HuH-7.5 (cell line): ENCODE measurements at regions not wholly inside any gene's neighbourhood (a gene's known extent, or its start where the extent isn't known, plus 50 kb on each side); places are given as distances from the start of the nearest gene placed in this dataset.

Experiments
- DNase-seq: peaks from one replicate; pipeline ENCODE4 v3.0.0; 2011; ENCODE audit warnings: low spot score

- DNase-seq, result no peak
Measured at GRCh38 chr5:68872088-68872839, 221.6 kb upstream of the SLC30A5 start.

- DNase-seq, result no peak
Measured at GRCh38 chr5:68873198-68873597, 220.6 kb upstream of the SLC30A5 start.

DNA sequence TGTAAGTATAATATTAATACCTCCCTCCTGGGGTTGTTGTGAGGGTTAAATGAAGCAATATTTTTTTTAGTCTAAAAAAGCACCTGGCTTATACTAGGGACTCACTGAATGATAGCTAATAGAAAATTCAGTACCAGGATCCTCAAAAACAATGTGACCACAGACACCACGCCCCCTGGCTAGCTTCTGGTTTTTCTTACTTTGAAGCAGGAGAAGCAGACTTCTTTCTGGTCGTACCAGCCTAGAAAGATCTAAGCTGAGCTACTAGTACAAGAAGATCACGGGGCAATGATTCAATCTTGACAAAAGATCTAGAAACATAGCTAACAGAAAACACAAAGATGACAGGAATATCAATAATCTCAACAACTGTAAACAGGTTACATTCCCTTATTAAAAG lies 218.5 kb upstream of the SLC30A5 start:
- DNase-seq, result no peak

- DNase-seq, result no peak
Measured at GRCh38 chr5:68883436-68883835, 210.4 kb upstream of the SLC30A5 start.

GRCh38 chr5:68884144-68884754 lies 209.6 kb upstream of the SLC30A5 start:
- no peak for DNase-seq

- DNase-seq, result no peak
Measured at GRCh38 chr5:68884883-68885282, 208.9 kb upstream of the SLC30A5 start.

- no peak for DNase-seq
Measured at GRCh38 chr5:68886814-68887213, 207.0 kb upstream of the SLC30A5 start.

DNA sequence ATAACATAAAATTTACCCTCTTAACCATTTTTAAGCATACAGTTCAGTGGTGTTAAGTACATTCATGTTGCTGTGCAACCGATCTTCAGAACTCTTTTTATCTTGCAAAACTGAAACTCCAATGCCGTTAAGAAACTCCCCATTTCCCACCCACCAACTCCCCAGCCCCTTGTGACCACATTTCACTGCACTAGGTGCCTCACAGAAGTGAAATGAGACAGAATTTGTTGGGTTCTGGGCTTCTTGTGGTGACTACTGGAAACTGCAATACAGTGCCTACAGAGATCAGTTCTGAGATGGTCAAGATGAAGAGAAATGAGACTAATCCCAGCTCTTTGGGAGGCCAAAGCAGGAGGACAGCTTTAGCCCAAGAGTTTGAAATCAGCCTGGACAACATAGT lies 202.1 kb upstream of the SLC30A5 start:
- no peak for DNase-seq

GRCh38 chr5:68894673-68895072 lies 199.1 kb upstream of the SLC30A5 start:
- no peak for DNase-seq

- no peak for DNase-seq
Measured at GRCh38 chr5:68898951-68899471, 194.8 kb upstream of the SLC30A5 start.

GRCh38 chr5:68911840-68912690 lies 181.7 kb upstream of the SLC30A5 start:
- no peak for DNase-seq

- no peak for DNase-seq
Measured at GRCh38 chr5:68915079-68915478, 178.7 kb upstream of the SLC30A5 start.

DNA sequence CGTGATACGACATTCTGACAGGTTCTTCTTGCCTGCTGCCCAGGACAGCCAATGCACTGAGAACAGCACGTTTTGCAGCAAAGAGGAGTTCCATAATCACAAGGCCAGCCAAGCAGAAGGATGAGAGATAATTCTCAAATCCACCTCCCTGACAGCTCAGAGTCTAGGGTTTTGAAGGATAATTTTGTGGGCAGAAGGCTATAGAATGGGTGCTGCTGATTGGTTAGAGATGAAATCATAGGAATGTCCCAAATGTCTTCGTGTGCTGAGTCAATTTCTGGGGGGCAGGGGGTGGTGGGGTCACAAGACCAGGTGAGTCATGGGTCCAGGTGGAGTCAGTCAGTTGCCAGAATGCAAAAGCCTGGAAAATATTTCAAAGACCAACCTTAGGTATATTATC lies 175.5 kb upstream of the SLC30A5 start:
- no peak for DNase-seq

GRCh38 chr5:68919988-68920490 lies 173.8 kb upstream of the SLC30A5 start:
- DNase-seq, result no peak

DNA sequence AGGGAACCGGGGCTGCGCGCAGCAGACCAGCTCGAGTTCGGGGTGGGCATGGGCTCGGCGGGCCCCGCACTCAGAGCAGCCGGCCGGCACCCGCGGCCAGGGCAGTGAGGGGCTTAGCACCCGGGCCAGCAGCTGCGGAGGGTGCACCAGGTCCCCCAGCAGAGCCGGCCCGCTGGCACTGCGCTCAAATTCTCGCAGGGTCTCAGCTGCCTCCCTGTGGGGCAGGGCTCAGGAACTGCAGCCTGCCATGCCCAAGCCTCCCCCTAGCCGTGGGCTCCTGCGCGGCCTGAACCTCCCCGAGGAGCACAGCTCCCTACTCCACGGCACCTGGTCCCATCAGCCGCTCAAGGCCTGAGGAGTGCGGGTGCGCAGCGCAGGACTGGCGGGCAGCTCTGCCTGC lies 172.9 kb upstream of the SLC30A5 start:
- no peak for DNase-seq

DNA sequence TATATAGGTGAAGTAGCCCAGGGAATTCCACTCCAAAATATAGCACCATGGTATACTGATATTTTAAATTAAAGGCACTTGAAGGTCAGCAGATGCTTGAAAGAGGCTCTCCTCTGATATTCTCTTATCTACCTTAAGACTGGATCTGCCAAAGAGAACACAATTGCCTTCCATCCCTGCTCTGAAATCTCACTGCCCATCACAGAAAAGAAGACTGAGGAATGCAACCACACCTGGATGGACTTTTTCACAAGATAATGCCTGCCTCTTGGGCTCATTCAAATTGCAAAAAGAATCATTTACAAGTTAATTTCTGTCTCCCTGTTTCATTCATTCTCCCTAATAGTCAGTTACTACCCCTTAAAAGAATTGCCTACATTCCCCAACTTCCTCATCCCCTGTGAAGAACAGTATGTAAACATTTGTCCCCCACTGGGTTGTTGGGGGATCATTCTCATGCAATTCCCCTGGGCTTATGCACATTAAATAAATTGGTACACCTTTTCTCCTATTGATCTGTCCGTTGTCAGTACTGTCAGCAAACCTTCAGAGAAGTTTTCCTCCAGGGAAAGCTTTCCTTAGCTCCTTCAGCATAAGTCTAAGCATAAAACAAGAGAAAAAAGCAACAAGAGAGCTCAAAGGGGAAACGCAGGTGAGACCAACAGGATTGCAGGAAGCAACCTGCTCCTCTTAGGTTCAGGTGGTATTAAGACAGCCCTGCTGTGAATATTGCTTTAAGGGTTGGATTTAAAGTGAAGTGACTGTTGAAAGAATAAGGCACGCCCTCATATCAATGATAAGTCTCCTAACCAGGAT lies 171.4 kb upstream of the SLC30A5 start:
- DNase-seq, result no peak

GRCh38 chr5:68924481-68925145 lies 169.2 kb upstream of the SLC30A5 start:
- DNase-seq, result peak; percentile 29

DNA sequence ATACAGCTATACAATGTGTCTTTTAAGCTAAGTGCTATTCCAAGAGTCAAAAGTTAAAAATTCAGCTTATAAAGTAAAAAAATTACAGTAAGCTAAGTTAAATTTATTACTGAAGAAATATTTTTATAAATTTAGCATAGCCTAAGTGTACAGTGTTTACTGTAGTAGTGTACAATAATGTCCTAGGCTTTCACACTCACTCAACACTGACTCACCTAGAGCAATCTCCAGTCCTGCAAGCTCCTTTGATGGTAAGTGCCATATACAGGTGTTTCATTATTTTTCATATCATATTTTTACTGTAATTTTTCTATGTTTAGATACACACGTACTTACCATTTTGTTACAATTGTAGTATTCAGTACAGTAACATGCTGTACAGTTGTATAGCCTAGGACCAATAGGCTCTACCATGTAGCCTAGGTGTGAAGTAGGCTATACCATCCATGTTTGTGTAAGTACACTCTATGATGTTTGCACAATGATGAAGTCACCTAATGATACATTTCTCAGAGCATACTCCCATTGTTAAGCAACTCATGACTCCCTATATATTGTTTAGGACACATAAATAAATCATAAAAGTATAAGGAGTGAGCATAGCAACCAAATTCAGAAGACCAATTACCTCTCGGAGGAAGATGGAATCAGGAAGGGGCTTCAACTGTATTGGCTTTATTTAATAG lies 165.1 kb upstream of the SLC30A5 start:
- DNase-seq, result no peak

DNA sequence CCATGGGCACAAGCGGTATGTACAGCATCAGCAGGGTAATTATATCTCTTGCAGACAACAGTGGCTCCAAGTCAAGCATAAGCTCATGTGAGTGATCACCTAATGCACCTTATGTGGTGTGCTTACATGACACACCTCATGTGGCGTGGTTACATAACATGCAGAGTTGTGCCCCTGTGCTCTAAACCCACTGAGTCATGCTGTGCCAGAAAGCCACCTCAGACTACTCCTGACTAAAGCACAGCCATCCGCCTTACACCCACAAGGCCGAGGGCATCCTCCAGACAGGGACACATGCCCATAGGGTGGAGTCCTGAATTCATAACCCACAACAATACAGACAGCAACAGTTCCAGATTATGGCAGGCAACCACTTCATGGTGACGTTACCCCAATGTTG lies 163.7 kb upstream of the SLC30A5 start:
- DNase-seq, result no peak

DNA sequence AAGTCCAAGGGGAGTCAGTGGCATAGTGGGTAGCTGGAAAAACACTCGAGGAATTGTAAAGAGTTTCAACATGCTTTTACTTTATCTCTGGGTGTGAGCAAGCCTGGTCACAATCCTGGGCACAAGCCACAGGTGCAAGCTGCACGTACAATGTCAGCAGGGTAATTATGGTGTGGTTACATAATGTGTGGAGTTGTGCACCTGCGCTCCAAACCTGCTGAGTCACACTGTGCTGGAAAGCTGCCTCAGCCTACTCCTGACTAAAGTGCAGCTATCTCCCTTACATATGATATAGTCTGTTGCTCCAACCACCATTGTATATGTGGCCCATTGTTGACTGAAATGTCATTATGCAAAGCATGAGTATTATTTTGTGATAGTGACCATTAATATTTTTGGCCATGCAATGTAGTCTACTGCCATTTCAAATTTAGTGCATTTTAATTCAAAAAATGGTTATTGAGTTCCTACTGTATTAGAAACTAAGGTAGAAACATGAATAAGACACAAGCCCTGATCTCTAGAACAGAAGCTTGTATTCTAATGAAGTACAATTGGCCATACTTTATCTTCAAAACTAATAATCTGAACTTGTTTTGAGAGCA lies 160.9 kb upstream of the SLC30A5 start:
- DNase-seq, result no peak
